ENCODE measurements at regions not wholly inside any gene's neighbourhood (a gene's known extent, or its start where the extent isn't known, plus 50 kb on each side); places are given as distances from the start of the nearest gene placed in this dataset.

- Histone ChIP-seq H3K4me1 (ENCODE audit: low read length) (no peaks in the 10 kb centered on the region), H3K9me3 (ENCODE audit: insufficient read depth, low read length) (no peaks in the 10 kb centered on the region), H3K36me3 (replicated peaks; ENCODE audit: low read depth, low read length) (no peaks in the 10 kb centered on the region), H3K27ac (ENCODE audit: low read length) (no peak overlapping the region), H4K20me1 (ENCODE audit: insufficient read depth, low read length) (no peaks in the 10 kb centered on the region), H3K79me2 (ENCODE audit: low read length) (no peaks in the 10 kb centered on the region), H3K4me3 (ENCODE audit: low read length) (no peak overlapping the region), H3K27me3 (ENCODE audit: low read depth, low read length) (no peaks in the 10 kb centered on the region), H3K4me2 (ENCODE audit: low read length) (no peak overlapping the region), H2AFZ (ENCODE audit: low read depth, low read length) (no peak overlapping the region), H3K9ac (ENCODE audit: low read length) (no peak overlapping the region)
- TF ChIP-seq EZH2phosphoT487 (IDR thresholded peaks at IDR 0.05; ENCODE audit: low read depth) (no peak), CTCF (IDR thresholded peaks at IDR 0.05; ENCODE audit: low read depth, low read length) (no peak)
Observed at GRCh38 chr1:93777255-93777654, 95.6 kb upstream of the BCAR3 start.

GRCh38 chr1:93776728-93777127, 95.1 kb upstream of the BCAR3 start:
- Histone ChIP-seq H3K27ac (ENCODE audit: low read length) (no peak overlapping the region), H3K27me3 (ENCODE audit: low read depth, low read length) (no peaks in the 10 kb centered on the region), H3K4me1 (ENCODE audit: low read length) (no peaks in the 10 kb centered on the region), H3K4me3 (ENCODE audit: low read length) (no peak overlapping the region), H3K79me2 (ENCODE audit: low read length) (no peaks in the 10 kb centered on the region), H3K36me3 (replicated peaks; ENCODE audit: low read depth, low read length) (no peaks in the 10 kb centered on the region), H4K20me1 (ENCODE audit: insufficient read depth, low read length) (no peaks in the 10 kb centered on the region), H2AFZ (ENCODE audit: low read depth, low read length) (no peak overlapping the region), H3K9me3 (ENCODE audit: insufficient read depth, low read length) (no peaks in the 10 kb centered on the region), H3K4me2 (ENCODE audit: low read length) (no peak overlapping the region), H3K9ac (ENCODE audit: low read length) (no peak overlapping the region)
- TF ChIP-seq CTCF (IDR thresholded peaks at IDR 0.05; ENCODE audit: low read depth, low read length): no peak
- TF ChIP-seq EZH2phosphoT487 (IDR thresholded peaks at IDR 0.05; ENCODE audit: low read depth): no peak

GRCh38 chr1:93775224-93775623, 93.6 kb upstream of the BCAR3 start:
- H3K4me3 ChIP-seq (ENCODE audit: low read length): no peak overlapping the region
- H3K27ac ChIP-seq (ENCODE audit: low read length): no peak overlapping the region
- H3K36me3 ChIP-seq (replicated peaks; ENCODE audit: low read depth, low read length): no peaks in the 10 kb centered on the region
- 0 out of 2 replicates have a peak, but pooled peaks cover 5% of the 10 kb centered on the region for H3K27me3 ChIP-seq (ENCODE audit: low read depth, low read length)
- no peaks in the 10 kb centered on the region for H3K9me3 ChIP-seq (ENCODE audit: insufficient read depth, low read length)
- H3K4me1 ChIP-seq (ENCODE audit: low read length): no peaks in the 10 kb centered on the region
- H3K9ac ChIP-seq (ENCODE audit: low read length): no peak overlapping the region
- H3K79me2 ChIP-seq (ENCODE audit: low read length): no peaks in the 10 kb centered on the region
- H2AFZ ChIP-seq (ENCODE audit: low read depth, low read length): no peak overlapping the region
- H3K4me2 ChIP-seq (ENCODE audit: low read length): no peak overlapping the region
- no peak for TF ChIP-seq EZH2phosphoT487 (IDR thresholded peaks at IDR 0.05; ENCODE audit: low read depth)
- no peak for TF ChIP-seq CTCF (IDR thresholded peaks at IDR 0.05; ENCODE audit: low read depth, low read length)
- no peaks in the 10 kb centered on the region for H4K20me1 ChIP-seq (ENCODE audit: insufficient read depth, low read length)

GRCh38 chr1:93774707-93775106, 93.1 kb upstream of the BCAR3 start:
- no peak overlapping the region for H3K4me3 ChIP-seq (ENCODE audit: low read length)
- no peak overlapping the region for H3K4me2 ChIP-seq (ENCODE audit: low read length)
- H3K4me1 ChIP-seq (ENCODE audit: low read length): no peaks in the 10 kb centered on the region
- no peaks in the 10 kb centered on the region for H3K36me3 ChIP-seq (replicated peaks; ENCODE audit: low read depth, low read length)
- H3K79me2 ChIP-seq (ENCODE audit: low read length): no peaks in the 10 kb centered on the region
- no peak overlapping the region for H3K27ac ChIP-seq (ENCODE audit: low read length)
- 0 out of 2 replicates have a peak, but pooled peaks cover 5% of the 10 kb centered on the region for H3K27me3 ChIP-seq (ENCODE audit: low read depth, low read length)
- TF ChIP-seq EZH2phosphoT487 (IDR thresholded peaks at IDR 0.05; ENCODE audit: low read depth) (no peak), CTCF (IDR thresholded peaks at IDR 0.05; ENCODE audit: low read depth, low read length) (no peak)
- no peaks in the 10 kb centered on the region for H3K9me3 ChIP-seq (ENCODE audit: insufficient read depth, low read length)
- H4K20me1 ChIP-seq (ENCODE audit: insufficient read depth, low read length): no peaks in the 10 kb centered on the region
- no peak overlapping the region for H2AFZ ChIP-seq (ENCODE audit: low read depth, low read length)
- H3K9ac ChIP-seq (ENCODE audit: low read length): no peak overlapping the region
